GM21390 (cell line): ENCODE measurements at regions not wholly inside any gene's neighbourhood (a gene's known extent, or its start where the extent isn't known, plus 50 kb on each side); places are given as distances from the start of the nearest gene placed in this dataset.
"Not testable (repeated sequence)": the region's sequence is repeated elsewhere in the genome, so short reads cannot be mapped to it uniquely, and the experiment has no call there.

Experiments
- ATAC-seq: cut with Tn5 transposase; IDR thresholded peaks from one replicate; pipeline ENCODE4 v1.9.1; 2021; ENCODE audit not compliant: unreplicated experiment

- no peak for ATAC-seq
Observed at GRCh38 chr15:20272422-20273184, 269.0 kb downstream of the GOLGA6L6 start.

DNA sequence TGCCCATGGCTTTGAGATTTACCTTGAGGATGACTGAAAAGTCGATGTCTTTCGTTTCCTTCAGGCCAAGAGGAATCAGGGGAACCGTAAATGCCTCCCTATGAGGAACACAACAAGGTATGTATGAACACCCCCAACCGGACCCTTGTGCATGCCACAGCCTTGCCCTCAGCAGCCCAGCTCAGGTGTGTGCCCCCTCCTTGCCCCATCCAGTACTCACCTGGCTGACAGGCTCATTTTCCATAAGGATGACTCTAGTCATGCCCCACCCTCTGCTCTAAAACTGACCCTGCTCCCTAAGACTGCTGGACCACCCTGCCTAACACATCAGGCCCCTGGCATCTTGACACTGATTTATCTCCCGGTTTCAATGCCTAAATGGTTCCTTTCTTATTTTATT is 270.0 kb downstream of the GOLGA6L6 start:
- no peak for ATAC-seq

GRCh38 chr15:20269956-20270355 is 271.6 kb downstream of the GOLGA6L6 start:
- not testable (repeated sequence) for ATAC-seq

DNA sequence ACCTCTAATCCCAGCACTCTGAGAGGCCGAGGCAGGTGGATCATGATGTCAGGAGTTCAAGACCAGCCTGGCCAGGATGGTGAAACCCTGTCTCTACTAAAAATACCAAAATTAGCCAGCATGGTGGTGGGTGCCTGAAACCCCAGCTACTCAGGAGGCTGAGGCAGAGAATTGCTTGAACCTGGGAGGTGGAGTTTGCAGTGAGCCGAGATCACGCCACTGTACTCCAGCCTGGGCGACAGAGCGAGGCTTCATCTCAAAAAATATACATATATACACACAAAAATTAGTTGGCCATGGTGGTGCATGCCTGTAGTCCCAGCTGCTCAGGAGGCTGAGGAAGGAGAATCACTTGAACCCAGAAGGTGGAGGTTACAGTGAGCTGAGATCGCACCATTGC is 273.6 kb downstream of the GOLGA6L6 start:
- ATAC-seq: not testable (repeated sequence)

GRCh38 chr15:20267051-20267730 is 274.4 kb downstream of the GOLGA6L6 start:
- ATAC-seq: not testable (repeated sequence)

DNA sequence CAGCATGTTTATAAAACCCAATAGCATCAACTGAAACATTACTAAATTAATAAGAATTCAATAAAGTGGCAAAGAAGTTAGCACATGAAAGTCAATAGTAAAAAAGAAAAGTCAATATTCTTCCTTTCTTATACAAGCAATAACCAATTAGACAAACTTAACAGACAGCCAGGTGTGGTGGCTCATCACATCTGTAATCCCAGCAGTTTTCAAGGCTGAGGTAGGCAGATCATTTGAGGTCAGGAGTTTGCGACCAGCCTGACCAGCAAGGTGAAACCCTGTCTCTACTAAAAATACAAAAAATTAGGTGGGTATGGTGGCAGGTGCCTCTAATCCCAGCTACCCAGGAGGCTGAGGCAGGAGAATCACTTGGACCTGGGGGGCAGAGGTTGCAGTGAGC is 275.9 kb downstream of the GOLGA6L6 start:
- ATAC-seq: not testable (repeated sequence)

DNA sequence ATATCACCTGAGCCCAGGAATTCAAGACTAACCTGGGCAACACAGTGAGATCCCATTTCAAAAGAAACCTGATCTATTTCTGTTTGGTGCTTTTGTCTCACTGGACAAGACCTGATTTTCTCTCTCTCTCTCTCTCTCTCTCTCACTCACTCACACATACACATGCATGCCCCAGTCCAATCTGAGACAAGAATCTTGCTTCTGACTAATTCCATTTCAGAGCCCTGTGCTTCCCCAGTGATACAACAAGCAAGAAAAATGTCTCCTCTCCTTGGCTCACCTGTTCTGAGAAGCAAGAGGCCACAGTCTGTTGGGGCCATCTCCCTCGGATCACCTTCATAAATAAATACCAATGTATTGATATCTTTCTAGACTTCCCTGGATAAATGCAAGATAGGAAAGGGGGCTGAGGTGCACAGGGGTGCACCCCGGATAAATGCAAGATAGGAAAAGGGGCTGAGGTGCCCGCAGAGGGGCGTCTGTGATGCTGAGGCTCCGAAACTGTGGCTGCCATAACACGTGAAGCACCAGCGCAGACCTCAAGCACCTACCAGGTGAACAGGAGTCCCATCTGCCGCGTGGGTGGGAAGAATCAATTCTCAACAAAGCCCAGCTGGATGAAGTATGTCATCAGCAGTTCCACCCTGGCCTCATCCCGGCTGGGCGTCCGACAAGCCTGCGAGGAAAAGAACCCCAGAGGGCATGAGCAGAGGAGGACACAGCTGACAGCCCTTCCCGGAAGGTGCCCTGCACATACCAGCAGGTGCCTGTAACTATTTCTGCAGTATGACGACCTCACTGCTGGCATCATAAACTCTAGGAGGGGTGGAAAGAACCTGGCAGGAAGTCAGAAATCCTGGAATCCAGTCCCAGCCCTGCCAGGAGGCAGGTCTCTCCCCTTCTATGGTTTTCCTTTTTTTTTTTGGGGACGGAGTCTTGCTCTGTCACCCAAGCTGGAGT is 280.0 kb downstream of the GOLGA6L6 start:
- not testable (repeated sequence) for ATAC-seq

DNA sequence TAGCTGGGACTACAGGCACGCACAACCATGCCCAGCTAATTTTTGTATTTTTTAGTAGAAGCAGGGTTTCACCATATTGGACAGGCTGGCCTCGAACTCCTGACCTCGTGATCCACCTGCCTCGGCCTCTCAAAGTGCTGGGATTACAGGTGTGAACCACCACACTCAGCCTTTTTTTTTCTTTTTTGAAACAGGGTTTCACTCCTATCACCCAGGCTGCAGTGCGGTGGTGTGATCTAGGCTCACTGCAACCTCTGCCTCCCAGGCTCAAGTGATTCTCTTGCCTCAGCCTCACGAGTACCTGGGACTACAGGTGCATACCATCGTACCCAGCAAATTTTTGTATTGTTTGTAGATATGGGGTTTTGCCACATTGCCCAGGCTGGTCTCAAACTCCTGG is 280.9 kb downstream of the GOLGA6L6 start:
- not testable (repeated sequence) for ATAC-seq

DNA sequence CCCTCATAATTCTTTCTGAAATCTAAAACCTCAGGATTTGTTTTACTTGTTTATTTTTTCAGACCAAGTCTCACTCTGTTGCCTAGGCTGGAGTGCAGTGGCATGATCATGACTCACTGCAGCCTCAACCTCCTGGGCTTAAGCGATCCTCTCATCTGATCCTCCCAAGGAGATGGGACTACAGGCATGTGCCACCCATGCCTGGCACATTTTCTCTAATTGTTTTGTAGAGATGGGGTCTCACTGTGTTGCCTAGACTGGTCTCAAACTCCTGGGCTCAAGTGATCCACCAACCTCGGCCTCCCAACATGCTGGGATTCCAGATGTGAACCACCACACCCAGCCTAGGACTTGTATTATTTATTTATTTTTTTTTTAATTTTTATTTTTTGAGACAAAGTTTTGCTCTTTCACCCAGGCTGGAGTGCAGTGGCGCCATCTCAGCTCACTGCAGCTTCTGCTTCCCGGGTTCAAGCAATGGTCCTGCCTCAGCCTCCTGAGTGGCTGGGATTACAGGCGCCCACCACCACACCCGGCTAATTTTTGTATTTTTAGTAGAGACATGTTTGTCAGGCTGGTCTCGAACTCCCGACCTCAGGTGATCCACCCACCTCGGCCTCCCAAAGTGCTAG is 281.9 kb downstream of the GOLGA6L6 start:
- not testable (repeated sequence) for ATAC-seq

DNA sequence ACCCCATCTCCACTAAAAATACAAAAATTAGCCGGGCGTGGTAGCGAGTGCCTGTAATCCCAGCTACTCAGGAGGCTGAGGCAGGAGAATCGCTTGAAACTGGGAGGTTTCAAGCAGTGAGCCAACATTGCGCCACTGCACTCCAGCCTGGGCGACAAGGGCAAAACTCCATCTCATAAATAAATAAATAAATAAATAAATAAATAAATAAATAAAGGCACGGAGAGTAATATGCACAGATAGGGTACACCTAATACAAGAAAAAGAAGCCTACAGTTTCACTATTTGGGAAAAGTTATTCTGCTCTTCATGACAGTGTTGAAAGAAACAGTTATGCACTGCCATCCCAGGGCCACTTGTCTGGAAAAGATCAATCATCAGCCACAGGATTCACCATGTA is 285.2 kb downstream of the GOLGA6L6 start:
- not testable (repeated sequence) for ATAC-seq

GRCh38 chr15:20255641-20256040 is 286.0 kb downstream of the GOLGA6L6 start:
- not testable (repeated sequence) for ATAC-seq

DNA sequence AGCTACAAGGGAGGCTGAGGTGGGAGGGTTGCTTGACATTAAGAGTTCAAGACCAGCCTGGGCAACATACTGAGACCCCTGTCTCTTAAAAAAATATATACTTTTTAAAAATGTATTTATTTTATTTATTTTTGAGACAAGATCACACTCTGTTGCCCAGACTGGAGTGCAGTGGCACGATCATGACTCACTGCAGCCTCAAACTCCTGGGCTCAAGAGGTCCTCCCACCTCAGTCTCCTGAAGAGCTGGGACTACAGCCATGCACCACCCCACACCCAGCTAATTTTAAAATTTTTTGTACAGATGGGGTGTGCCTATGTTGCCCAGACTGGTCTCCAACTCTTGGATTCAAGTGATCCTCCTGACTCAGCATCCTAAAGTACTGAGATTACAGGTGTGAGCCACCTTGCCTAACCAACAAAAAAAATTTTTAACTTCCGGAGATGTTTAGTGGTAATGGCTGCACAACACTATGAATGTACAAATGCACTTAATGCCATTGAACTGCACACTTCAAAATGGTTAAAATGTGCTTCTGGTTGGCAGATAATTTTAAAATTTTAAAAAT is 288.5 kb downstream of the GOLGA6L6 start:
- not testable (repeated sequence) for ATAC-seq

DNA sequence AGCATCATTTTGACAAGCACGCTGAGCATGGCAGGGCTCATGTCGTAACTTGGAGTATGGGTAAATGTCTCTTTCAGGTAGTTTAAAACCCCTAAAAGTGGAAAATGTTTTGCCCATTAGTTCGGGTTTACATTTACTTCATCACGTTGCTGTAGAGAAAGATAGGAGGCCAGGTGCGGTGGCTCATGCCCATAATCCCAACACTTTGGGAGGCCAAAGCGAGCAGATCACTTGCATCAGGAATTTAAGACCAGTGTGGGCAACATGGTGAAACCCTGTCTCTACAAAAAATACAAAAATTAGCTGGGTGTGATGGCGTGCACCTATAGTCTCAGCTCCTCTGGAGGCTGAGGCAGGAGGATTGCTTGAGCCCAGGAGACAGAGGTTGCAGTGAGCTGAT is 289.6 kb downstream of the GOLGA6L6 start:
- ATAC-seq: not testable (repeated sequence)

DNA sequence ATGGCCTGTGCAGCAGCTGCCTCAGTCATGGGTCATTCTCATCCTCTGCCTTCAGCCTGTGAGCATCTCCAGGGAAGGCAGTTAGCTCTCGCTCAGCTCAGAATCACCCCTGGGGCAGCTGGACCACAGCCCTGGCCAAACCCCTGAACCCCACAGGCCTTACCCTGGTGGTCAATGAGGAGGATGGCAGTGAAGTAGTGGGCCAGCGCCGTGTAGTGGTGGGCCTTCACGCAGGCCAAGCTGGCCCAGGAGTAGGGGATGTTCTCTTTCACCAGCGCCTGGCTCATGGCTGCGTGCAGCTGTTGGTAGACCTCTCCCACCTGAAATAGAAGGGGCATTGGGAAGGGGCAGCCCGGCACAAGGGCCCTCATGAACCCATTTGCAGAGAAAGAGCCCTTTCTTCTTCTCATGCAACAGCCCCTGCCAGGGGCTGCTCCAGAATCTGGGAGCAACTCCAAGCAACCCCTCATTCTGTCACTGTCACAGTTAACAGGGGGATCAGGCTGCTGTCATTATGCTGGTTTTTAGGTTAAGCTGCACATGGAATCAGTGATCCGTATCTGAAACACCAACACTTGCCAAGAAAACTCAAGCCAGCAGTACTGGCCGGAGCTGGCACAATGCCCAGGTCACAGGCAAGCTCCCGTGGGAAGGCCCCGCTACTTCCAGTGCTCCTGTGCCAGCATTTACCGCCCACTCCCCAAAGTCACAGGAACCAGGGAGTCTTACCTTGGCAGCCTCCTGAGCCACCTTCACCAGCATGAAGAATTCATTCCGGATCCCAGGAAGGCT is 290.2 kb downstream of the GOLGA6L6 start:
- not testable (repeated sequence) for ATAC-seq

DNA sequence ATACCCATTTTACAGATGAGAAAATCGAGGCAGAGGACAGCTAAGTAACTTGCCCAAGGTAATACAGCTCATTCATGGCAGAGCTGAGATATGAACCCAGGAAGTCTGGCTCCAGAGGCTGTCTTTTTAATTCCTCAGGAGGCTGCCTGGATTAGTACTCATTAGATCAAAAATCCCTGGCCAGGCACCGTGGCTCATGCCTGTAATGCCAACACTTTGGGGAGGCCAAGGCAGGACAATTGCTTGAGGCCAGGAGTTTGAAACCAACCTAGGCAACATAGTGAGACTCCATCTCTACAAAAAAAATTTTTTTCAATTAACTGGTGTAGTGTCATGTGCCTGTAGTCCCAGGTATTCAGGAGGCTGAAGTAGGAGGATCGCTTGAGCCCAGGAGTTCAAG is 291.4 kb downstream of the GOLGA6L6 start:
- not testable (repeated sequence) for ATAC-seq

DNA sequence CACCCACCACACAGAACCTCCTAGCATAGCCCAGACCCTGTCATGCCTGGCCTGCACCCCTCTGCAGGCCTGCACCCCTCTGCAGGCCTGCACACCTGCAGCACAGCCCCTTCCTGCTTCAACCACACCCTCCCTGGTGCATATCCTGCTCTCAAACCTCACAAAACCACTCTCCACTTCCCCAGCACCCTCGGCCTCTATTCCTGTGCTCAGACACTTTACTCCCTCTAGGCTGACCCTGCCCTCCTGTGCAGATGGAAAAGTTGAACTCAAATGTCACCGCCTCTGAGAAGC is 292.0 kb downstream of the GOLGA6L6 start:
- ATAC-seq: not testable (repeated sequence)

- not testable (repeated sequence) for ATAC-seq
Observed at GRCh38 chr15:20248434-20248833, 293.2 kb downstream of the GOLGA6L6 start.

DNA sequence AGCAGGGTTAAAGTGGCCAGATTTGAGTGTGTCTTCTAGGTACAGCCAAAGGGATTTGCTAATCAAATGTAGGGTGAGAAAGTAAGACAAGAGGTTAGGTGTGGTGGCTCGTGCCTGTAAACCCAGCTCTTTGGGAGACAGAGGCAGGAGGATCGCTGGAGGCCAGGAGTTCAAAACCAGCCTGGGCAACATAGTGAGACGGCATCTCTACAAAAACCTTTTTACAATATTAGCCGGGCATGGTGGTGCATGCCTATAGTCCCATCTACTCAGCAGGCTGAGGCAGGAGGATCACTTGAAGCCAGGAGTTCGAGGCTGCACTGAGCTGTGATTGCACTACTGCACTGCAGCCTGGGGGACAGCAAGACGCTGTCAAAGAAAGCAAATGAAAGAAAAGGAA is 294.5 kb downstream of the GOLGA6L6 start:
- not testable (repeated sequence) for ATAC-seq

- ATAC-seq: not testable (repeated sequence)
Observed at GRCh38 chr15:20246624-20247023, 295.0 kb downstream of the GOLGA6L6 start.

DNA sequence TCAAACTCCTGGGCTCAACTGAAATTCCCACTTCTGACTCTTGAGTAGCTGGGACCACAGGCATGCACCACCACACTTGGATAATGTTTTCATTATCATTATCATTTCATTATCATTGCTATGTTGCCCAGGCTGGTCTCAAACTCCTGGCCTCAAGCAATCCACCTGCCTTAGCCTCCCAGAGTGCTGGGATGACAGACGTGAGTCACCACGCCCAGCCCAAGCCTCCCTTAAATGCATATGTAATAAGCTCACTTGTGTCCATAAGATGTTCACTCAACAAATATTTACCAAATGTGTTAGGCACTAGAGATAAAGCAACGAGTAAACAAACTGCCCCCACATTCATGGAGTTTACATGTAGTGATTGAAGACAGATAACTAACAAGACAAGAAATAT is 295.7 kb downstream of the GOLGA6L6 start:
- ATAC-seq: not testable (repeated sequence)
